GM18507 (cell line): ENCODE measurements at regions not wholly inside any gene's neighbourhood (a gene's known extent, or its start where the extent isn't known, plus 50 kb on each side); places are given as distances from the start of the nearest gene placed in this dataset.
"Not testable (repeated sequence)": the region's sequence is repeated elsewhere in the genome, so short reads cannot be mapped to it uniquely, and the experiment has no call there.

Experiments used
- DNase-seq: peaks from one replicate; pipeline ENCODE4 v3.0.0; 2011; ENCODE audit warnings: low read depth; ENCODE audit not compliant: insufficient read length; ENCODE audit errors: extremely low spot score
- FAIRE-seq: peaks from 2 replicates; lab custom pipeline; 2011; peaks lifted over from hg19 to GRCh38; lab: Jason Lieb, UNC

DNA sequence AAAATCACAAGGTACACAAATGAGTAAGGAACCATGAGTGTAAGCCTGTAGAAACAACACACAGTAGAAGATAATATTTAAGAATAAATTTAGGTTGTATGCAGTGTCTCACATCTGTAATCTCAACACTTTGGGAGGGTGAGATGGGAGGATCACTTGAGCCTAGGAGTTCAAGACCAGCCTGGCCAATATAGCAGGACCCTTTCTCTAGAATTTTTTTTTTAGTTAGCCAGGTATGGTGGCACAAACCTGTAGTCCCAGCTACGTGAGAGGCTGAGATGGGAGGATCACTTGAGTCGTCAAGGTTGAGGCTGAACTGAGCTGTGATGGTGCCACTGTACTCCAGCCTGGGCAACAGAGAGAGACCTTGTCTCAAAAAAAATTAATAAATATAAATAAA is 401.2 kb upstream of the RORB start:
- FAIRE-seq: no peak
- no peak for DNase-seq

DNA sequence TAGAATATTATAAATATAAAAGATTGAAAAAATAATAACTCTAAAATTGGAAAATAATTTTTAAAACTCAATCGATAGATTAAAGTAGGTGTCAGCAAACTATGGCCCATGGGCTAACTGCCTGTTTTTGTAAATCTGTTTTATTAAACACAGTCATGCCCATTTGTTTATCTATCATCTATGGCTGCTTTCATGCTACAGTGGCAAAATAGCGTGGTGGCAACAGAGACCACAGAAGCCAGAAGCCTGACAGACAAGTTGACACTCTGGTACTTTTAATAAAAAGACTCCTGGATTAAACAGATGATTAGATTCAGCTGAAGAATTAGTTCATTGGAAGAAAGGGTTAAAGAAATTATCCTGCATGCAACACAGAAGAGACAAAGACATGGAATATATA is 400.7 kb upstream of the RORB start:
- FAIRE-seq: no peak
- DNase-seq: no peak

- DNase-seq: no peak
Measured at GRCh38 chr9:74100042-74100441, 397.1 kb upstream of the RORB start.

GRCh38 chr9:74102148-74102547 is 395.0 kb upstream of the RORB start:
- FAIRE-seq, DNase-seq: not testable (repeated sequence)

More at GRCh38 chr9:74100042-74100441, 397.1 kb upstream of the RORB start:
- FAIRE-seq: no peak

GRCh38 chr9:74102702-74103101 is 394.4 kb upstream of the RORB start:
- FAIRE-seq (no peak), DNase-seq (no peak)

DNA sequence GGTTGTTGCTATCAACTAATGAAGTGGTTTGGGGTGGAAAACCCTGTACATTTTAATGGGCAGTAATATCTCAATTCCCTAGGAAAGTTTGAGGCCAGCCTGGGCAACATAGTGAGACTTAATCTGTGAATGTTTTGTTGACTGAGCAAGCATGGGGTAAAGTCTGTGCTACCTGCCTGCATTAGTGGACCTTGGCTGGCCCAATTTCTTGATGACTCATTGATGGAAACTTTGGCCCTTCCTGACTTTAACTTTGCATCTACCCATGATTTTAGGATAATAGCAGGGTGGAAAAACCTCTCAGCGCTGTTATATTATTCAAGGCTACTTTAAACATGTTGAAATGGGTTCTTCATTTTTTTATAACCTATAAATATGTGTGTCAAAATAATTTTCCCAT is 389.4 kb upstream of the RORB start:
- no peak for FAIRE-seq
- DNase-seq: no peak

DNA sequence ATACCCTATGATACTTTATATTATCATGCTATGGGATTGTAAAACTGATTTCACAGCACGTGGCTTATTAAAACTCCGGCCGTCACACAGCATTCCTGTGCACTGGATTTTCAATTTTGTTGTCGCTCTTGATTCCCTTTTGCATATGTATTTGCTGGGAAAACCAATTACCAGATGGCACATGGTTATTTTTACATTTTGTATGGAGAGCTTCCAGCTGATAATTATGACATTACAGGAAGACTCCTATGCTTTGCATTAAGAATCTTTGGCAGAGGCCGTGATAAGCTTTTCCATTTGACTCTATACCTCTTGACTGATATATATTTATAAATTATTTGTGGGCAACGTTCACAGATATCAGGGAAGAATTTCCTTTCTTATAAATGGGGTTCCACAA is 381.2 kb upstream of the RORB start:
- no peak for FAIRE-seq

DNA sequence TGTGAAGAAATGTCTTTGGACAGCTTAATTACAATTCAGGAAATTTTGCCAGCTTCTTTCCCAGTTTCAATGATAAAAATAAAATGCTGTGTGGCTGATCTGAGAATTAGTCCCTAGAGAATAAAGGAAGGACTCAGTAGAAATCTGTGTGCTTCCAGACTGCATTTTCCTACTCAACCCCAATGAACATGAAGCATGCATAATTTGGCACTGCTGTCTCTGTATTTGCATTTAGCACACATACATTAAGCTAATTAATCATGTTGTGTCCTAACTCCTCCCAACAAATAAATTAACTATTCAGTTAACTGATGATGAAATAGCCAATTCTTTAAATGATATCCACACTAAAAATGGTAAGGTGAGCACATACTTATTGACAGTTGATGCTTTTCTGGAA is 380.0 kb upstream of the RORB start:
- FAIRE-seq (no peak), DNase-seq (no peak)

More for the DNA sequence above, 381.2 kb upstream of the RORB start:
- DNase-seq: no peak

DNA sequence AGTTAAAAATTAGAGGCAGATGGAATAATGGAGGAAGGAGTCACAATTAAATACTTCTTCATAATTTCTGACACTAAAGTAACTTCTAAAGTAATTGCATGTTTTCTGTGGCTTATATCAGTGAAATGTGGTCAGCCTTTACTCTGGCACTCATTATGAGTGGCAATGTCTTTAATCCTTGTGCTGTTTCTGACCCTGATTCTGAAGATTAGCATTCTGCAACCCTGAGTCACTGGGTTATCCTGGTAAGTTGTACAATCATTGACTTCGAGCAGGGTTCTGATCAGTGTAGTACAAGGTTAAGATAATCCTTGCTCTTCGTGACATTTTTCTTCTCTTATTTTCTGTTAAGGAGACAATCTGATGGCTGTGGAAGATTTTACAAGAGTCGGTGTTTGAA is 379.4 kb upstream of the RORB start:
- FAIRE-seq (no peak), DNase-seq (no peak)

DNA sequence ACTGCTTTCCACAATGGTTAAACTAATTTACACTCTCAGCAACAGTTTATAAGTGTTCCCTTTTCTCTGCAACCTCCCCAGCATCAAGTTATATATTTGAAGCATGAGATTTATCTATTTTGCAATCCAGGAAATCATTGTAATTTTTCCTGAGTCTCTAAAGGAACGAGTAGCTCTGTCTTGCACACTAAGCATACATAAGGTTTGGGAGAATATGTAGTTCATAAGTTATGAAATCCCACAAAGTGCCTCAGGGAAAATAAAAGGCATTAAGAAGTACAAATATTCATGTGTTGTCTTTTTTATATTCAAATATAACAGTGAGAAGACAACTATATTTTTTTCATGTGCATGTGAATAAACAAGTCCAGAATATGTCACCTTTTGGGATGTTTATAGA is 377.1 kb upstream of the RORB start:
- FAIRE-seq (no peak), DNase-seq (no peak)

GRCh38 chr9:74120470-74120869 is 376.7 kb upstream of the RORB start:
- DNase-seq: no peak
- FAIRE-seq: no peak

- DNase-seq (no peak), FAIRE-seq (no peak)
Measured at GRCh38 chr9:74122216-74122615, 374.9 kb upstream of the RORB start.

- DNase-seq: no peak
- FAIRE-seq: no peak
Measured at GRCh38 chr9:74122661-74123060, 374.5 kb upstream of the RORB start.

GRCh38 chr9:74125941-74126340 is 371.2 kb upstream of the RORB start:
- FAIRE-seq (no peak), DNase-seq (no peak)

- DNase-seq: no peak
- FAIRE-seq: no peak
Measured at GRCh38 chr9:74132986-74133385, 364.1 kb upstream of the RORB start.

- no peak for DNase-seq
- no peak for FAIRE-seq
Measured at GRCh38 chr9:74133921-74134320, 363.2 kb upstream of the RORB start.

DNA sequence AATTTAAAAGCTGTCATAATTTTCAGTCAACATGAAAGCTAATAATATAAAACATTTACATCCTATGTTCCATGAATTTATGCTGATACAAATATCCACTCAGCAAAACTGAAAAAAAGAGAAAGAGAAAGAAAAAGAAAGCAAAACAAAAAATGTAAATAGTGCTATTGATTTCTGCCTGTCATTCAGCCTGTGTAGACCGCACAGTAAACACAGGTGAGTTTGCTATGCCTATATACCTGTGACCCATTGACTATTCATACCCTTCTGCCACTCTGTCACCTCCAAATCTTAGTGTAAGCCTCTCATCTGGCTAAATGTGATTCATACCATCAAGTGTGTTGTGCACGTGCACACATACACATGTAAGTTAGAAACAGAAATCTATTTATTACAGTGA is 359.0 kb upstream of the RORB start:
- DNase-seq (no peak), FAIRE-seq (no peak)

DNA sequence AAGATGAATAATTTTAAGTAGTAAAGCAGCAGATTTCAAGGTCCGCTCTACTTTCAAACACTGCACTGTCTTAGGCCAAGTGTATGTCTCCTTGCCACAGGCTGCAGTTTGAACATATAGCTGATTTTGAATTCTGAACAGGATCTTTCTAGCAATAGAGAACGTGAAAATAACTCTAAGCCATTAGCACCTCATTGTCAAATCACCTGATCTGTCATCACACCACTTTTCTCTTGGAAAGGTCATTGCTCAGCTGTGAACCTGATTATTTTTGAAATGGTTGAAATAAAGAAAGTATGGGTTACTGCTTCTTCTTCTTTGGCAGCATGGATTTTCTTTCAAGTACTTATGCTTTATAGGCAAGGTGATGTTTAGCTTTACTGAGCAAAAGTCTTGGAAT is 357.0 kb upstream of the RORB start:
- DNase-seq (no peak), FAIRE-seq (no peak)

GRCh38 chr9:74147906-74148305 is 349.2 kb upstream of the RORB start:
- DNase-seq: no peak
- FAIRE-seq: no peak

GRCh38 chr9:74172874-74173273 is 324.3 kb upstream of the RORB start:
- no peak for DNase-seq

GRCh38 chr9:74173284-74173683 is 323.9 kb upstream of the RORB start:
- FAIRE-seq (no peak), DNase-seq (no peak)

More at GRCh38 chr9:74172874-74173273, 324.3 kb upstream of the RORB start:
- peak; percentile 66 for FAIRE-seq

DNA sequence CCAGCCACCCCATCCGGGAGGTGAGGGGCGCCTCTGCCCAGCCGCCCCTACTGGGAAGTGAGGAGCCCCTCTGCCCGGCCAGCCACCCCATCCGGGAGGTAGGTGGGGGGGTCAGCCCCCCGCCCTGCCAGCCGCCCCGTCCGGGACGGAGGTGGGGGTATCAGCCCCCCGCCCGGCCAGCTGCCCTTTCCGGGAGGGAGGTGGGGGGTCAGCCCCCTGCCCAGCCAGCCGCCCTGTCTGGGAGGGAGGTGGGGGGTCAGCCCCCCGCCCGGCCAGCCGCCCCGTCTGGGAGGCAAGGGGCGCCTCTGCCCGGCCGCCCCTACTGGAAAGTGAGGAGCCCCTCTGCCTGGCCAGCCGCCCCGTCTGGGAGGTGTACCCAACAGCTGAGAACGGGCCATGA is 299.4 kb upstream of the RORB start:
- not testable (repeated sequence) for FAIRE-seq, DNase-seq
